ENCODE measurements at regions not wholly inside any gene's neighbourhood (a gene's known extent, or its start where the extent isn't known, plus 50 kb on each side); places are given as distances from the start of the nearest gene placed in this dataset.

GRCh38 chr1:185560760-185561159 is 173.4 kb upstream of the HMCN1 start:
- no peak for TF ChIP-seq EZH2 (IDR thresholded peaks at IDR 0.05)
- no peak for TF ChIP-seq POLR2AphosphoS5 (IDR thresholded peaks at IDR 0.05; ENCODE audit: borderline replicate concordance, low read depth, low read length)
- TF ChIP-seq FOXP2 (optimal IDR thresholded peaks at IDR 0.05; ENCODE audit: control extremely low read depth, extremely low read length, insufficient read depth), result no peak

Data from SK-N-MC (cell line).